Peyer's patch (tissue), 4 donors: ENCODE measurements at regions not wholly inside any gene's neighbourhood (a gene's known extent, or its start where the extent isn't known, plus 50 kb on each side); places are given as distances from the start of the nearest gene placed in this dataset.

ENCODE experiments used
- DNase-seq, 3 donors: peaks; one replicate each; pipeline ENCODE4 v3.0.0-alpha.2; 2017 to 2019
- H3K27ac ChIP-seq, 4 donors: fragments of 200-600 bp; sonication (generic); one replicate each; pipeline ENCODE4 v1.5.1; 2016 to 2019
- H3K27me3 ChIP-seq, 2 donors: fragments of 200-600 bp; sonication (generic); one replicate each; pipeline ENCODE4 v1.5.1; 2019
- H3K36me3 ChIP-seq, 3 donors: fragments of 200-600 bp; sonication (generic); one replicate each; pipeline ENCODE4 v1.5.1; 2016 to 2019
- H3K4me1 ChIP-seq, 4 donors: fragments of 200-600 bp; sonication (generic); one replicate each; pipeline ENCODE4 v1.5.1; 2016 to 2019
- H3K4me3 ChIP-seq, 4 donors: fragments of 200-600 bp; sonication (generic); 1 replicate in 3 of 4; 2 replicates in 1 of 4; pipeline ENCODE4 v1.5.1; 2016 to 2019; ENCODE audit warnings: mild to moderate bottlenecking in 1 of 4
- H3K9me3 ChIP-seq, 4 donors: fragments of 200-600 bp; sonication (generic); one replicate each; pipeline ENCODE4 v1.5.1; 2016 to 2019; ENCODE audit warnings: mild to moderate bottlenecking in 1 of 4
- CTCF ChIP-seq, 6 experiments: fragments of 450-650 bp in 4 of 6; fragments of 200-600 bp in 2 of 6; sonication (generic) in 1 of 6; IDR thresholded peaks; one replicate each; pipeline ENCODE4 v1.5.1; 2017 to 2019; ENCODE audit warnings: antibody characterized with exemption in 6 of 6, mild to moderate bottlenecking in 3 of 6, moderate library complexity in 1 of 6
- POLR2A ChIP-seq, 2 donors: fragments of 450-650 bp; IDR thresholded peaks; one replicate each; pipeline ENCODE4 v1.5.1; 2017; ENCODE audit warnings: antibody characterized with exemption in 2 of 2, mild to moderate bottlenecking in 2 of 2, moderate library complexity in 2 of 2

- no peaks in the 10 kb centered on the region for H3K36me3 ChIP-seq
- H3K4me3 ChIP-seq: no peak overlapping the region
- DNase-seq: no peak
- H3K27ac ChIP-seq: peak overlapping the region in 3 of 4 donors; percentile 33 to 88 (median 81)
- H3K27me3 ChIP-seq: no peaks in the 10 kb centered on the region
- H3K4me1 ChIP-seq: peaks cover 0 to 39% (median 4%) of the 10 kb centered on the region in 4 donors
- H3K9me3 ChIP-seq: no peaks in the 10 kb centered on the region
- no peak for TF ChIP-seq CTCF (IDR thresholded peaks at IDR 0.05)
- TF ChIP-seq POLR2A (IDR thresholded peaks at IDR 0.05): no peak
These were observed 78.6 kb upstream of the BOD1L1 start for GRCh38 chr4:13706120-13706519.

- Histone ChIP-seq H3K27me3 (no peaks in the 10 kb centered on the region), H3K9me3 (no peaks in the 10 kb centered on the region), H3K4me3 (no peak overlapping the region), H3K27ac (peak overlapping the region in 1 of 4 donors; percentile 88), H3K4me1 (peaks cover 0 to 34% (median 4%) of the 10 kb centered on the region in 4 donors), H3K36me3 (no peaks in the 10 kb centered on the region)
- no peak for DNase-seq
- no peak for TF ChIP-seq POLR2A (IDR thresholded peaks at IDR 0.05)
These were observed 79.2 kb upstream of the BOD1L1 start for GRCh38 chr4:13706716-13707115.

GRCh38 chr4:13710246-13710885 is 82.8 kb upstream of the BOD1L1 start:
- H3K36me3 ChIP-seq: no peaks in the 10 kb centered on the region
- H3K27me3 ChIP-seq: no peaks in the 10 kb centered on the region
- TF ChIP-seq CTCF (IDR thresholded peaks at IDR 0.05) (no peak), POLR2A (IDR thresholded peaks at IDR 0.05) (no peak)
- no peak for DNase-seq
- H3K27ac ChIP-seq: no peak overlapping the region
- no peaks in the 10 kb centered on the region for H3K9me3 ChIP-seq
- H3K4me3 ChIP-seq: no peak overlapping the region
- H3K4me1 ChIP-seq: peaks cover 0 to 9% (median 0%) of the 10 kb centered on the region in 4 donors

GRCh38 chr4:13711233-13711785 is 83.8 kb upstream of the BOD1L1 start:
- DNase-seq: no peak
- no peaks in the 10 kb centered on the region for H3K9me3 ChIP-seq
- no peak overlapping the region for H3K27ac ChIP-seq
- H3K4me3 ChIP-seq: no peak overlapping the region
- H3K36me3 ChIP-seq: no peaks in the 10 kb centered on the region
- TF ChIP-seq POLR2A (IDR thresholded peaks at IDR 0.05) (no peak), CTCF (IDR thresholded peaks at IDR 0.05) (no peak)
- peaks cover 0 to 2% (median 0%) of the 10 kb centered on the region in 4 donors for H3K4me1 ChIP-seq
- H3K27me3 ChIP-seq: no peaks in the 10 kb centered on the region

GRCh38 chr4:13721894-13722293 is 94.4 kb upstream of the BOD1L1 start:
- H3K9me3 ChIP-seq: no peaks in the 10 kb centered on the region
- H3K27ac ChIP-seq: peak overlapping the region in 2 of 4 donors; percentile 32 to 80
- TF ChIP-seq POLR2A (IDR thresholded peaks at IDR 0.05) (no peak), CTCF (IDR thresholded peaks at IDR 0.05) (no peak)
- no peaks in the 10 kb centered on the region for H3K27me3 ChIP-seq
- H3K4me3 ChIP-seq: no peak overlapping the region
- H3K36me3 ChIP-seq: no peaks in the 10 kb centered on the region
- DNase-seq: no peak
- H3K4me1 ChIP-seq: no peaks in the 10 kb centered on the region

- H3K4me1 ChIP-seq: no peaks in the 10 kb centered on the region
- no peak overlapping the region for H3K4me3 ChIP-seq
- no peaks in the 10 kb centered on the region for H3K27me3 ChIP-seq
- DNase-seq: no peak
- TF ChIP-seq POLR2A (IDR thresholded peaks at IDR 0.05): no peak
- no peak for TF ChIP-seq CTCF (IDR thresholded peaks at IDR 0.05)
- H3K9me3 ChIP-seq: no peaks in the 10 kb centered on the region
- H3K27ac ChIP-seq: peak overlapping the region in 2 of 4 donors; percentile 32 to 80
- no peaks in the 10 kb centered on the region for H3K36me3 ChIP-seq
These were observed 95.1 kb upstream of the BOD1L1 start for GRCh38 chr4:13722649-13723048.
